ENCODE measurements at regions not wholly inside any gene's neighbourhood (a gene's known extent, or its start where the extent isn't known, plus 50 kb on each side); places are given as distances from the start of the nearest gene placed in this dataset.

DNA sequence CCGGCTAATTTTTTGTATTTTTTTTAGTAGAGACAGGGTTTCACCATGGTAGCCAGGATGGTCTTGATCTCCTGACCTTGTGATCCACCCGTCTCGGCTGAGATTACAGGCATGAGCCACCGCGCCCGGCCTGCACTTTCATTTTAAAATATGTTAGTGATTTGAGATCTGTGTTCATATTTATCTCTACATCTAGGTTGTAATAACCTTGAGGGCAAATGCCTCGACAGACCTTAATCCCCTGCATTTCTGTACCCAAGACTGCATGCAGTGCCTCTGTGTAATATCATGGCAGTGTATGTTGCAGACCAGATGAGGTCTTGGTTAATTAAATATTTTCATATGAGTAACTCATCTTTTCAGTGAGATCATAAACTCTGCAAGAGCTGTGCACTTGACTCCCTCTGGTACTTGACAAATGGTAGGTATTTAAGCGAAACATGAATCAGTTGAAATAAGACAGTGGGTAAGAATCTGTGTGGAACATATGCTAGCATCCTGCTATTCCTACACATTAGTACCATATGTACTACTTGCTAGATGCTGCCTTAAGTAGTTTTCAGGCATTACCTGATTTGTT, 673.9 kb upstream of the ANKRD30A start:
- TF ChIP-seq, protein P1, sequence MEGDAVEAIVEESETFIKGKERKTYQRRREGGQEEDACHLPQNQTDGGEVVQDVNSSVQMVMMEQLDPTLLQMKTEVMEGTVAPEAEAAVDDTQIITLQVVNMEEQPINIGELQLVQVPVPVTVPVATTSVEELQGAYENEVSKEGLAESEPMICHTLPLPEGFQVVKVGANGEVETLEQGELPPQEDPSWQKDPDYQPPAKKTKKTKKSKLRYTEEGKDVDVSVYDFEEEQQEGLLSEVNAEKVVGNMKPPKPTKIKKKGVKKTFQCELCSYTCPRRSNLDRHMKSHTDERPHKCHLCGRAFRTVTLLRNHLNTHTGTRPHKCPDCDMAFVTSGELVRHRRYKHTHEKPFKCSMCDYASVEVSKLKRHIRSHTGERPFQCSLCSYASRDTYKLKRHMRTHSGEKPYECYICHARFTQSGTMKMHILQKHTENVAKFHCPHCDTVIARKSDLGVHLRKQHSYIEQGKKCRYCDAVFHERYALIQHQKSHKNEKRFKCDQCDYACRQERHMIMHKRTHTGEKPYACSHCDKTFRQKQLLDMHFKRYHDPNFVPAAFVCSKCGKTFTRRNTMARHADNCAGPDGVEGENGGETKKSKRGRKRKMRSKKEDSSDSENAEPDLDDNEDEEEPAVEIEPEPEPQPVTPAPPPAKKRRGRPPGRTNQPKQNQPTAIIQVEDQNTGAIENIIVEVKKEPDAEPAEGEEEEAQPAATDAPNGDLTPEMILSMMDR (IDR thresholded peaks at IDR 0.05 in 4 of 5, conservative IDR thresholded peaks at IDR 0.05 in 1 of 5): no peak
- TF ChIP-seq POLR2A (IDR thresholded peaks at IDR 0.05): no peak

Data from gastrocnemius medialis (tissue), 4 donors.